HG03565 (cell line): ENCODE measurements at regions not wholly inside any gene's neighbourhood (a gene's known extent, or its start where the extent isn't known, plus 50 kb on each side); places are given as distances from the start of the nearest gene placed in this dataset.
A peak's percentile ranks its signal among the peaks of the same experiment; 100 is the strongest.

ENCODE experiments used
- ATAC-seq: cut with Tn5 transposase; IDR thresholded peaks from one replicate; pipeline ENCODE4 v1.9.1; 2021; ENCODE audit warnings: mild to moderate bottlenecking, moderate library complexity; ENCODE audit not compliant: unreplicated experiment

- ATAC-seq, result no peak
Observed at GRCh38 chr10:20963056-20963455, 65.9 kb upstream of the NEBL start.

- ATAC-seq, result no peak
Observed at GRCh38 chr10:20962165-20962564, 65.1 kb upstream of the NEBL start.

GRCh38 chr10:20959242-20959641 is 62.1 kb upstream of the NEBL start:
- ATAC-seq, result no peak

GRCh38 chr10:20958764-20959163 is 61.7 kb upstream of the NEBL start:
- ATAC-seq, result no peak

GRCh38 chr10:20958225-20958624 is 61.1 kb upstream of the NEBL start:
- ATAC-seq, result no peak

- ATAC-seq, result no peak
Observed at GRCh38 chr10:20957744-20958143, 60.6 kb upstream of the NEBL start.

GRCh38 chr10:20956843-20957242 is 59.7 kb upstream of the NEBL start:
- no peak for ATAC-seq

- ATAC-seq, result no peak
Observed at GRCh38 chr10:20955355-20955893, 58.3 kb upstream of the NEBL start.

GRCh38 chr10:20954519-20954918 is 57.4 kb upstream of the NEBL start:
- ATAC-seq, result no peak

GRCh38 chr10:20953120-20953519 is 56.0 kb upstream of the NEBL start:
- no peak for ATAC-seq

- no peak for ATAC-seq
Observed at GRCh38 chr10:20949967-20950366, 52.9 kb upstream of the NEBL start.

- ATAC-seq, result peak; percentile 73
Observed at GRCh38 chr10:20948686-20949327, 51.7 kb upstream of the NEBL start.
